T-cell (primary cell): ENCODE measurements at regions not wholly inside any gene's neighbourhood (a gene's known extent, or its start where the extent isn't known, plus 50 kb on each side); places are given as distances from the start of the nearest gene placed in this dataset.
"Not testable (repeated sequence)": the region's sequence is repeated elsewhere in the genome, so short reads cannot be mapped to it uniquely, and the experiment has no call there.

ENCODE experiments used
- ATAC-seq, 4 experiments: fragments of 200-7000 bp in 3 of 4; fragments of 150-1000 bp in 1 of 4; cut with Tn5 transposase; replicated peaks in 1 of 4; 1 replicate in 3 of 4; 2 replicates in 1 of 4; pipeline ENCODE4 v1.10.0; 2021; ENCODE audit warnings: moderate library complexity in 3 of 4, mild to moderate bottlenecking in 2 of 4, moderate number of reproducible peaks in 1 of 4
- CTCF ChIA-PET, 2 donors: fragments of 300-600 bp; sonication (Branson Sonifier 250); formaldehyde crosslinking; loops; one replicate each; lab custom pipeline; 2022; ENCODE audit warnings: antibody characterized with exemption in 2 of 2; lab: Charles Lee
- POLR2A ChIA-PET, 2 donors: fragments of 300-600 bp; sonication (Branson Sonifier 250); formaldehyde crosslinking; loops; one replicate each; lab custom pipeline; 2022; ENCODE audit warnings: antibody characterized with exemption in 2 of 2; lab: Charles Lee
- DNase-seq, 35 experiments: peaks; one replicate each; pipeline versions ENCODE4 v3.0.0 to v3.0.0-alpha.2; 2013 to 2023
- H3K27ac ChIP-seq: one replicate; pipeline ENCODE4 v1.5.1; 2013; ENCODE audit warnings: low read length
- H3K27me3 ChIP-seq, 2 experiments: replicated peaks in 1 of 2; 1 replicate in 1 of 2; 2 replicates in 1 of 2; pipeline versions ENCODE4 v1.6.1 to v1.7.0; 2013; ENCODE audit warnings: low read length in 1 of 2, mixed read lengths in 1 of 2; ENCODE audit not compliant: control insufficient read depth in 2 of 2, insufficient read depth in 2 of 2; ENCODE audit errors: extremely low read depth in 1 of 2
- H3K36me3 ChIP-seq, 2 donors: 1 replicate in 1 of 2; 2 replicates in 1 of 2; pipeline versions ENCODE4 v1.6.1 to v1.7.0; 2013; ENCODE audit warnings: low read length in 1 of 2; ENCODE audit not compliant: control insufficient read depth in 2 of 2, insufficient read depth in 1 of 2; ENCODE audit errors: extremely low read depth in 1 of 2
- H3K4me1 ChIP-seq, 2 experiments: 1 replicate in 1 of 2; 2 replicates in 1 of 2; pipeline versions ENCODE4 v1.6.1 to v1.7.0; 2013; ENCODE audit warnings: low read length in 2 of 2, mixed read lengths in 1 of 2; ENCODE audit not compliant: insufficient read depth in 2 of 2, control insufficient read depth in 1 of 2; ENCODE audit errors: extremely low read depth in 1 of 2
- H3K4me3 ChIP-seq, 2 donors: 1 replicate in 1 of 2; 2 replicates in 1 of 2; pipeline versions ENCODE4 v1.5.1 to v1.7.0; 2013; ENCODE audit warnings: mild to moderate bottlenecking in 2 of 2, low read length in 1 of 2, moderate library complexity in 1 of 2; ENCODE audit not compliant: control insufficient read depth in 1 of 2; ENCODE audit errors: extremely low read depth in 1 of 2
- H3K9me3 ChIP-seq: 2 replicates; pipeline ENCODE4 v1.7.0; 2013
- H3K27ac Mint-ChIP-seq, 2 donors: one replicate each; pipeline ENCODE4 v1.8.0; 2020 to 2021; ENCODE audit warnings: mild to moderate bottlenecking in 2 of 2, mixed read lengths in 2 of 2
- H3K27me3 Mint-ChIP-seq, 2 donors: one replicate each; pipeline ENCODE4 v1.8.0; 2021 to 2022; ENCODE audit warnings: mixed read lengths in 2 of 2
- H3K36me3 Mint-ChIP-seq: one replicate; pipeline ENCODE4 v1.8.0; 2021; ENCODE audit warnings: mixed read lengths
- H3K4me1 Mint-ChIP-seq, 3 donors: one replicate each; pipeline ENCODE4 v1.8.0; 2020 to 2022; ENCODE audit warnings: mixed read lengths in 3 of 3, mild to moderate bottlenecking in 1 of 3
- H3K4me3 Mint-ChIP-seq, 3 donors: one replicate each; pipeline ENCODE4 v1.8.0; 2020 to 2022; ENCODE audit warnings: mild to moderate bottlenecking in 3 of 3, mixed read lengths in 3 of 3, moderate library complexity in 3 of 3
- H3K9me3 Mint-ChIP-seq, 3 donors: one replicate each; pipeline ENCODE4 v1.8.0; 2020 to 2022; ENCODE audit warnings: mixed read lengths in 3 of 3
- WGBS: methylation state at CpG from one replicate; pipeline ENCODE4 v1.1.5; 2013; ENCODE audit warnings: missing lambda C conversion rate; ENCODE audit not compliant: insufficient coverage; 5-methylcytosine and 5-hydroxymethylcytosine counted together

DNA sequence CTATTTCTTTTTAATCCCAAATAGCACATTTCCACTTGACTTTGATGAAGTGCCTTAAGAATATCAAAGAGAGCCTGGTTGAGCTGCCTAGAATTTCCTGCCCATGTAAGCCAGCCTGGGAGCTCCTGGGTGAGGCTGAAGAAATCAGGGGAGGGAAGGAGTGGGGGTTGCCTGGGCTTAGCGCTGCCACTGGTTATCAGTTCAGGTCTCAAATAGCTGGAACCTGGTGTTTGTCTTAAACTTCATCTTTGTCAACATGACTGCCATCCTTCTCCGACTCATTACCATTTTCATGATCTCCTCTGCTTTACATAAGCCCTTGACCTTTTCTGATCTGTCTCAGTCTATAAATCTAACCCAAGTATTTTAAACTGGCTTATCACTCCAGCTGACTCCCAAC lies 151.5 kb downstream of the TTC8 start:
- H3K9me3 Mint-ChIP-seq, result peaks cover 4 to 10% (median 7%) of the 10 kb centered on the region in 3 donors
- 70% methylated on average over 2 of the region's 2 CpGs for WGBS
- no peak for ATAC-seq
- Histone ChIP-seq H3K4me1 (no peaks in the 10 kb centered on the region), H3K36me3 (no peaks in the 10 kb centered on the region), H3K27ac (no peak overlapping the region), H3K4me3 (no peak overlapping the region), H3K9me3 (no peaks in the 10 kb centered on the region), H3K27me3 (peaks cover 0 to 14% of the 10 kb centered on the region in 2 experiments)
- H3K36me3 Mint-ChIP-seq, result no peaks in the 10 kb centered on the region
- H3K4me3 Mint-ChIP-seq, result no peak overlapping the region
- no peak overlapping the region for H3K27ac Mint-ChIP-seq
- no peak for DNase-seq
- H3K4me1 Mint-ChIP-seq, result no peaks in the 10 kb centered on the region
- ChIA-PET CTCF (no interaction called here), POLR2A (no interaction called here)
- peaks cover 39 to 40% of the 10 kb centered on the region in 2 donors for H3K27me3 Mint-ChIP-seq

DNA sequence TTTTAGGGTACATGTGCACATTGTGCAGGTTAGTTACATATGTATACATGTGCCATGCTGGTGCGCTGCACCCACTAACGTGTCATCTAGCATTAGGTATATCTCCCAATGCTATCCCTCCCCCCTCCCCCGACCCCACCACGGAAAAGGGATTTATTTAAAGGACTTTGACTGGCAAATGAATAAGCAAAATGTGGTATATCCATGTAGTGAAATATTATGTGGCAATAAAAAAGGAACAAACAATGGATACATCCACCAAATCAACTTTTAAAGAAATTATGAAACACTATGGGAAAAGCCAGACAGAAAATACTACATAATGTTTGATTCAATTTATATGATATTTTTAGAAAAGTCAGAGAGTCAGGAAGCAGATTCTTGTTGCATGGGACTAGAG lies 156.5 kb downstream of the TTC8 start:
- ATAC-seq, H3K27me3 ChIP-seq, H3K36me3 ChIP-seq, POLR2A ChIA-PET, H3K4me3 Mint-ChIP-seq, H3K4me1 ChIP-seq, H3K4me1 Mint-ChIP-seq, H3K27ac ChIP-seq, H3K27ac Mint-ChIP-seq, H3K36me3 Mint-ChIP-seq, H3K4me3 ChIP-seq, H3K9me3 ChIP-seq, DNase-seq: not testable (repeated sequence)
- WGBS, result no CpG with 5 or more reads among the region's 4 CpGs
- H3K27me3 Mint-ChIP-seq, result peaks cover 34 to 36% of the 10 kb centered on the region in 2 donors
- H3K9me3 Mint-ChIP-seq, result peaks cover 4 to 15% (median 14%) of the 10 kb centered on the region in 3 donors
- CTCF ChIA-PET, result interaction anchor here in 1 of 2 donors (0.6 kb wide), 1 partner anchor 31 kb away, joined by 3 read pairs; no protein-coding TSS in a partner anchor

DNA sequence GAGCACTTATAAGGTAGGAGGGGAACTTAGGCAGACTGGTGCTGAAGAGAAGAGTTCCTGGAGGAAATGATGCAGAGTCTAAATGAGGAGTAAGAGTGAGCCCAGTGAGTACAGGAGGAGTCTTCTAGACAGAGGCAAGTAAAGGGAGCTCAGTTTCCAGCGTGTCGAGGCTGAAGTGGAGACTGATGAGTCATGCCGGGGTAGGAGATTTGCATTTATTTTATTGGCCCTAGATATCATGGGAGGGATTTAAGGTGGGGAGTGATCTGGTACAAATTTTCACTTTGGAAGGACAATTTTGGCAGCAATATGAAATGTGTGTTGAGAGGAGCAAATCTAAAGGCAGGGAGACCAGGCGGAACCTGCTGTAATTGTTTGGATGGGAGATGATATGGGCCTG lies 157.5 kb downstream of the TTC8 start:
- peaks cover 32 to 36% of the 10 kb centered on the region in 2 donors for H3K27me3 Mint-ChIP-seq
- Histone ChIP-seq H3K36me3 (no peaks in the 10 kb centered on the region), H3K9me3 (no peaks in the 10 kb centered on the region), H3K4me1 (no peaks in the 10 kb centered on the region), H3K4me3 (no peak overlapping the region), H3K27ac (no peak overlapping the region), H3K27me3 (peaks cover 0 to 10% of the 10 kb centered on the region in 2 experiments)
- DNase-seq (no peak), ATAC-seq (no peak)
- H3K36me3 Mint-ChIP-seq, result no peaks in the 10 kb centered on the region
- POLR2A ChIA-PET, result no interaction called here
- WGBS, result 86% methylated on average over 4 of the region's 4 CpGs
- H3K4me3 Mint-ChIP-seq, result no peak overlapping the region
- CTCF ChIA-PET, result no interaction called here
- H3K4me1 Mint-ChIP-seq, result no peaks in the 10 kb centered on the region
- H3K9me3 Mint-ChIP-seq, result peaks cover 6 to 15% (median 14%) of the 10 kb centered on the region in 3 donors
- no peak overlapping the region for H3K27ac Mint-ChIP-seq

DNA sequence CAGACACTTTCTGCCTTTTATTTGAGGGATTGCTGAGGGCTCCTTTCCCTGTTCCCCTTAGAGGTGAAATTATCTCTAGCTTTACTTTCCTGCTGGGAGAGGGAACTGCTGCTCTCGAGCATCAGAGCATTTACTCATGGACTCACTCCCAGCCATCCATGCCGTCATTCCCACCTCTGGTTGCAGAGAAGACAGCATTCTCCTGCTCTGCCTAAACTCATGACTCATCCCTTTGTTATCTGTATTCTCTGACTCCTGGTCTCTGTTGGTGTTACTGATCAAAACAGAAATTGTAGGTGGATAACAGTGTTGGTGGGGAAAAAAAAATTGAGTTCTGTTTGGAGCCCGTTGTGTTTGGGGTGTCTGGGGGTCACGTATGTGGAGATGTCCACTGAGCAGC lies 159.3 kb downstream of the TTC8 start:
- H3K9me3 ChIP-seq, result no peaks in the 10 kb centered on the region
- no peak overlapping the region for H3K27ac ChIP-seq
- H3K4me1 ChIP-seq, result no peaks in the 10 kb centered on the region
- H3K36me3 Mint-ChIP-seq, result no peaks in the 10 kb centered on the region
- no peaks in the 10 kb centered on the region for H3K4me1 Mint-ChIP-seq
- ATAC-seq (no peak), DNase-seq (no peak)
- H3K36me3 ChIP-seq, result no peaks in the 10 kb centered on the region
- no peak overlapping the region for H3K27ac Mint-ChIP-seq
- ChIA-PET CTCF (no interaction called here), POLR2A (no interaction called here)
- H3K27me3 ChIP-seq, result peaks cover 0 to 6% of the 10 kb centered on the region in 2 experiments
- peaks cover 21 to 23% of the 10 kb centered on the region in 2 donors for H3K27me3 Mint-ChIP-seq
- WGBS, result no CpG with 5 or more reads among the region's 4 CpGs
- peaks cover 6 to 15% (median 6%) of the 10 kb centered on the region in 3 donors for H3K9me3 Mint-ChIP-seq
- no peak overlapping the region for H3K4me3 Mint-ChIP-seq
- H3K4me3 ChIP-seq, result no peak overlapping the region

DNA sequence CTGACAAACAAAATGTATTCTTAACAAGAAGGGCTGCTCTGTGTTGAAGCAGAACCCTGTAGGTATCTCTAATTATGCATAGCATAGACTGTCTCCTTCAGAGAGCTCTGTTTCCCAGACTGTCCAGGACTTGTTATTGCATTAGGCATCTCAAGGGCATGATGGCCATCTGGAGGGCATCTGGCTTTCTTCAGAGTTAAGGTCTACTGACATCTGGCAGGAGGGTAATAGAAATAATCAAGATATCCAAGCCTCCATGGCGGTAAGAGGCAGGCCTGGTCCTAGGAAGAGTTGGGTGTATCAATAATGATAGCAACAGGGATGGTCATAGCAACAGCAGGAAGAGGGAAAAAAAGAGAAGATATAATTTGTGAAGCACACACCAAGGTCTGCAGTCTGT lies 161.2 kb downstream of the TTC8 start:
- 92% methylated on average over 1 of the region's 1 CpG for WGBS
- Histone ChIP-seq H3K9me3 (no peaks in the 10 kb centered on the region), H3K4me1 (no peaks in the 10 kb centered on the region), H3K4me3 (no peak overlapping the region), H3K36me3 (no peaks in the 10 kb centered on the region), H3K27ac (no peak overlapping the region), H3K27me3 (peaks cover 0 to 6% of the 10 kb centered on the region in 2 experiments)
- Mint-ChIP-seq H3K4me1 (no peaks in the 10 kb centered on the region), H3K36me3 (no peaks in the 10 kb centered on the region), H3K9me3 (peaks cover 3 to 20% (median 6%) of the 10 kb centered on the region in 3 donors), H3K27ac (no peak overlapping the region), H3K27me3 (peaks cover 5 to 8% of the 10 kb centered on the region in 2 donors), H3K4me3 (no peak overlapping the region)
- DNase-seq (no peak), ATAC-seq (no peak)
- CTCF ChIA-PET, result no interaction called here
- POLR2A ChIA-PET, result no interaction called here

DNA sequence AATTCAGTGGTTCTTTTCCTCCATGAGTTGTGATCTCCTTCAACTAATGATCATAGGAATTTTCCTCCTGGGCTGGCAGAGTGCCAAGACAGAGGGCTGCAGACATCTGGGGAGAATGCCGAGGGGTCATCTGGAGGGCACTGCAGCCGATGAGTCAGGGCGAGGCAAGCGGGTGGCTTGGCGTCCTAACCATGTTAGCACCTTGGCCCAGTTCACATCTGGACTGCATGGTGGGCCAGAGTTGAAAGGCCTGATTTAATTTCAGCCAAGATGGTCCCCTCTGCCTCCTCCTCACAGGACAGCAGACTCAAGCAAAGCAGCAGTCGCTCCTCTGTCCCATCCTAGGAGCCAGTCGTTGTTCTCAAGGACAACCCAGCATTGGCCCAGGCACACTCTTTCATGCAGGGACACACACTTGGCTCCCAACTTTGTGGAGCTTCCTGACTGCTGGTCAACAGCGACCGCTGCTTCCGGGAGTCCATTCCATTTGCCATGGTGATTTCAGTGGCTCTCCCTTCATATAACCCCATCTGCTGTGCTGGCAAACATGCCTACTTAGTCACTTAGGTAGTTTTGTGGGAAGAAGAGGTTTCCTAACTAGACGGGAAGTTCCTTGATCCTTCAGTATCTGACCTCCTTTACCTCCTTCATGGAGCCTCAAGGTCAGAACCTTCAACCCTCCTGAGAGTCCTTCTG lies 161.8 kb downstream of the TTC8 start:
- ATAC-seq, result no peak
- DNase-seq, result no peak
- Histone ChIP-seq H3K36me3 (no peaks in the 10 kb centered on the region), H3K27me3 (peaks cover 0 to 6% of the 10 kb centered on the region in 2 experiments), H3K9me3 (no peaks in the 10 kb centered on the region), H3K27ac (no peak overlapping the region), H3K4me1 (no peaks in the 10 kb centered on the region), H3K4me3 (no peak overlapping the region)
- WGBS, result 90% methylated on average over 7 of the region's 11 CpGs
- H3K9me3 Mint-ChIP-seq, result peaks cover 3 to 15% (median 6%) of the 10 kb centered on the region in 3 donors
- H3K27ac Mint-ChIP-seq, result no peak overlapping the region
- no peak overlapping the region for H3K4me3 Mint-ChIP-seq
- CTCF ChIA-PET, result no interaction called here
- POLR2A ChIA-PET, result no interaction called here
- H3K4me1 Mint-ChIP-seq, result no peaks in the 10 kb centered on the region
- peaks cover 7% of the 10 kb centered on the region in 2 donors for H3K27me3 Mint-ChIP-seq
- no peaks in the 10 kb centered on the region for H3K36me3 Mint-ChIP-seq
